ENCODE measurements at regions not wholly inside any gene's neighbourhood (a gene's known extent, or its start where the extent isn't known, plus 50 kb on each side); places are given as distances from the start of the nearest gene placed in this dataset.

- TF ChIP-seq TAF1 (IDR thresholded peaks at IDR 0.05; ENCODE audit: low read depth, low read length): no peak
- TF ChIP-seq POLR2A (IDR thresholded peaks at IDR 0.05; ENCODE audit: low read depth, low read length): no peak
- TF ChIP-seq SPI1 (IDR thresholded peaks at IDR 0.05; ENCODE audit: low read depth, low read length): no peak
- TF ChIP-seq PAX5 (IDR thresholded peaks at IDR 0.05; ENCODE audit: insufficient read depth, low read length, severe bottlenecking): no peak
- TF ChIP-seq POLR2AphosphoS5 (IDR thresholded peaks at IDR 0.05; ENCODE audit: low read depth, low read length): no peak
- no peak for TF ChIP-seq POU2F2 (IDR thresholded peaks at IDR 0.05; ENCODE audit: low read depth, low read length)
- FAIRE-seq (no peak), DNase-seq (ENCODE audit: insufficient read length, low spot score) (no peak)
Measured at GRCh38 chr13:111917901-111918300, 149.0 kb upstream of the SOX1 start.

- FAIRE-seq: no peak
- TF ChIP-seq POLR2A (IDR thresholded peaks at IDR 0.05; ENCODE audit: low read depth, low read length) (no peak), TAF1 (IDR thresholded peaks at IDR 0.05; ENCODE audit: low read depth, low read length) (no peak), PAX5 (IDR thresholded peaks at IDR 0.05; ENCODE audit: insufficient read depth, low read length, severe bottlenecking) (no peak), POLR2AphosphoS5 (IDR thresholded peaks at IDR 0.05; ENCODE audit: low read depth, low read length) (no peak), POU2F2 (IDR thresholded peaks at IDR 0.05; ENCODE audit: low read depth, low read length) (no peak), SPI1 (IDR thresholded peaks at IDR 0.05; ENCODE audit: low read depth, low read length) (no peak)
- no peak for DNase-seq (ENCODE audit: insufficient read length, low spot score)
Measured at GRCh38 chr13:111919286-111919685, 147.7 kb upstream of the SOX1 start.

GRCh38 chr13:111919849-111920248 lies 147.1 kb upstream of the SOX1 start:
- TF ChIP-seq POLR2AphosphoS5 (IDR thresholded peaks at IDR 0.05; ENCODE audit: low read depth, low read length) (no peak), TAF1 (IDR thresholded peaks at IDR 0.05; ENCODE audit: low read depth, low read length) (no peak), POU2F2 (IDR thresholded peaks at IDR 0.05; ENCODE audit: low read depth, low read length) (no peak), POLR2A (IDR thresholded peaks at IDR 0.05; ENCODE audit: low read depth, low read length) (no peak), PAX5 (IDR thresholded peaks at IDR 0.05; ENCODE audit: insufficient read depth, low read length, severe bottlenecking) (no peak), SPI1 (IDR thresholded peaks at IDR 0.05; ENCODE audit: low read depth, low read length) (no peak)
- DNase-seq (ENCODE audit: insufficient read length, low spot score) (no peak), FAIRE-seq (no peak)

- FAIRE-seq (no peak), DNase-seq (ENCODE audit: insufficient read length, low spot score) (no peak)
- TF ChIP-seq POU2F2 (IDR thresholded peaks at IDR 0.05; ENCODE audit: low read depth, low read length): no peak
- no peak for TF ChIP-seq TAF1 (IDR thresholded peaks at IDR 0.05; ENCODE audit: low read depth, low read length)
- no peak for TF ChIP-seq SPI1 (IDR thresholded peaks at IDR 0.05; ENCODE audit: low read depth, low read length)
- TF ChIP-seq PAX5 (IDR thresholded peaks at IDR 0.05; ENCODE audit: insufficient read depth, low read length, severe bottlenecking): no peak
- no peak for TF ChIP-seq POLR2AphosphoS5 (IDR thresholded peaks at IDR 0.05; ENCODE audit: low read depth, low read length)
- TF ChIP-seq POLR2A (IDR thresholded peaks at IDR 0.05; ENCODE audit: low read depth, low read length): no peak
Measured at GRCh38 chr13:111920306-111920931, 146.5 kb upstream of the SOX1 start.

GRCh38 chr13:111920932-111921705 lies 145.8 kb upstream of the SOX1 start:
- FAIRE-seq (no peak), DNase-seq (ENCODE audit: insufficient read length, low spot score) (no peak)
- TF ChIP-seq POU2F2 (IDR thresholded peaks at IDR 0.05; ENCODE audit: low read depth, low read length) (no peak), TAF1 (IDR thresholded peaks at IDR 0.05; ENCODE audit: low read depth, low read length) (no peak), POLR2A (IDR thresholded peaks at IDR 0.05; ENCODE audit: low read depth, low read length) (no peak), POLR2AphosphoS5 (IDR thresholded peaks at IDR 0.05; ENCODE audit: low read depth, low read length) (no peak), SPI1 (IDR thresholded peaks at IDR 0.05; ENCODE audit: low read depth, low read length) (no peak), PAX5 (IDR thresholded peaks at IDR 0.05; ENCODE audit: insufficient read depth, low read length, severe bottlenecking) (no peak)

GRCh38 chr13:111922086-111922485 lies 144.9 kb upstream of the SOX1 start:
- FAIRE-seq: no peak
- no peak for DNase-seq (ENCODE audit: insufficient read length, low spot score)
- TF ChIP-seq POLR2A (IDR thresholded peaks at IDR 0.05; ENCODE audit: low read depth, low read length) (no peak), POLR2AphosphoS5 (IDR thresholded peaks at IDR 0.05; ENCODE audit: low read depth, low read length) (no peak), SPI1 (IDR thresholded peaks at IDR 0.05; ENCODE audit: low read depth, low read length) (no peak), PAX5 (IDR thresholded peaks at IDR 0.05; ENCODE audit: insufficient read depth, low read length, severe bottlenecking) (no peak), TAF1 (IDR thresholded peaks at IDR 0.05; ENCODE audit: low read depth, low read length) (no peak), POU2F2 (IDR thresholded peaks at IDR 0.05; ENCODE audit: low read depth, low read length) (no peak)

GRCh38 chr13:111923439-111923838 lies 143.5 kb upstream of the SOX1 start:
- TF ChIP-seq POU2F2 (IDR thresholded peaks at IDR 0.05; ENCODE audit: low read depth, low read length): no peak
- no peak for TF ChIP-seq TAF1 (IDR thresholded peaks at IDR 0.05; ENCODE audit: low read depth, low read length)
- no peak for TF ChIP-seq SPI1 (IDR thresholded peaks at IDR 0.05; ENCODE audit: low read depth, low read length)
- TF ChIP-seq POLR2AphosphoS5 (IDR thresholded peaks at IDR 0.05; ENCODE audit: low read depth, low read length): no peak
- no peak for TF ChIP-seq POLR2A (IDR thresholded peaks at IDR 0.05; ENCODE audit: low read depth, low read length)
- TF ChIP-seq PAX5 (IDR thresholded peaks at IDR 0.05; ENCODE audit: insufficient read depth, low read length, severe bottlenecking): no peak
- DNase-seq (ENCODE audit: insufficient read length, low spot score): no peak
- FAIRE-seq: no peak

- DNase-seq (ENCODE audit: insufficient read length, low spot score): no peak
- no peak for FAIRE-seq
- TF ChIP-seq PAX5 (IDR thresholded peaks at IDR 0.05; ENCODE audit: insufficient read depth, low read length, severe bottlenecking) (no peak), POLR2AphosphoS5 (IDR thresholded peaks at IDR 0.05; ENCODE audit: low read depth, low read length) (no peak), SPI1 (IDR thresholded peaks at IDR 0.05; ENCODE audit: low read depth, low read length) (no peak), TAF1 (IDR thresholded peaks at IDR 0.05; ENCODE audit: low read depth, low read length) (no peak), POLR2A (IDR thresholded peaks at IDR 0.05; ENCODE audit: low read depth, low read length) (no peak)
Measured at GRCh38 chr13:111923991-111924677, 142.8 kb upstream of the SOX1 start.

- DNase-seq (ENCODE audit: insufficient read length, low spot score) (no peak), FAIRE-seq (no peak)
- TF ChIP-seq PAX5 (IDR thresholded peaks at IDR 0.05; ENCODE audit: insufficient read depth, low read length, severe bottlenecking): no peak
- no peak for TF ChIP-seq POLR2A (IDR thresholded peaks at IDR 0.05; ENCODE audit: low read depth, low read length)
- TF ChIP-seq TAF1 (IDR thresholded peaks at IDR 0.05; ENCODE audit: low read depth, low read length): no peak
- no peak for TF ChIP-seq SPI1 (IDR thresholded peaks at IDR 0.05; ENCODE audit: low read depth, low read length)
- TF ChIP-seq POU2F2 (IDR thresholded peaks at IDR 0.05; ENCODE audit: low read depth, low read length): no peak
- TF ChIP-seq POLR2AphosphoS5 (IDR thresholded peaks at IDR 0.05; ENCODE audit: low read depth, low read length): no peak
Measured at GRCh38 chr13:111924678-111925075, 142.3 kb upstream of the SOX1 start.

All from GM12891 (cell line).